CD4-positive, alpha-beta T cell treated with Interleukin-17A for 4 hours (primary cell): ENCODE measurements at regions not wholly inside any gene's neighbourhood (a gene's known extent, or its start where the extent isn't known, plus 50 kb on each side); places are given as distances from the start of the nearest gene placed in this dataset.
"Not testable (repeated sequence)": the region's sequence is repeated elsewhere in the genome, so short reads cannot be mapped to it uniquely, and the experiment has no call there.

Source experiments
- DNase-seq: peaks from one replicate; pipeline ENCODE4 v3.0.0-alpha.2; 2020; ENCODE audit warnings: mixed read lengths

DNA sequence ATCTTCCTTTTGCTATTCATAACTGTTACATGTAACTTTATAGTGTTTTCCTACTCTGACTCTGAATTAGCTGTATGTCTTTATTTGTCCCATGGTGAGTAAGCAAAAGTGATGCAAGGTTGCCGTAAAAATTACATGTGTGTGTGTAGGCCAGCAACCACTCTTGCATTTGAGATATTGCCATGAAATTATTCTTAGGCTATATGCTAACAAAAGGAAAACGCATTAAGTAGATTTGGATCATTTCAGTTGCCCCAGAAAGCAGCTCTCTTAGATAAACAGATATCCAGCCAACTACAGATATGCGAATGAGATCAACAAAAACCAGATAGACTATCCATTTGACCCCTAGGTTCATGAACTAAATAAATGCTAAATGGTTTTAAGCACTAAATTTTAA lies 73.6 kb downstream of the CYLC2 start:
- no peak for DNase-seq

DNA sequence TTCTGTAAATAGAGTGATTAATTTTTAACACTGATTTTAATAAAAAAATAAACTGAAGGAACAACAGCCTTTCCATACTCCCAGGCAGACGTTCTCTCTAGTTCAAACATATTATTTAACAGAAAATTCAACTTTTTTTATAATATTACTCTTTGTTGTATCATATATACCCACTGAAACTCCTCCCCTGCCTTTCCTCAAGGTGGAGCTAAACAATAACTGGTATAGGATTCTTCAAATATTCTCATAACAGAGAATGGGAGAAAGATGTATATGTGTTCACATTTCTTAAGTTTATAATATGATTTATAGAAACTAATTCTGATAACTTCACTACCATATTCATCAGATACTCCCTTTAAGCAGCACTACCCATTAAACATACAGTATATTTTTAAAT lies 83.4 kb downstream of the CYLC2 start:
- DNase-seq, result no peak

DNA sequence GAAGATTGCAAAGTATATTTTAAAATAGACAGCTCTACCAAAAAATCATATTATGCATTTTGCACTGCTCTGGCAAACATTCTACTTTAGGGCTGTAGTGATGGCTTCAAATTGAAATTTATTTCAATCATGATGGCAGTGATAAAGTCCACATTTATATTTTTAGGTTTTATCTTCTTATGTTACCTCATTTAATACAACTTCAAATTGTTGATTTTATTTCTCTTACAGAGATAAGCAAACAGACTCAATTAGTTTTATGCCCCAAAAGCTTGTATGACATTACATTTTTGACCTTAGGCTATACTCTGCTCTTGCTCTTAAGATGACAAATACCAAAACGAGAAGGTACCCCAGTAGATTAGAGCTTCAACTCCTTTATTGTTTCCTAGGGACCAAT lies 87.4 kb downstream of the CYLC2 start:
- DNase-seq, result no peak

DNA sequence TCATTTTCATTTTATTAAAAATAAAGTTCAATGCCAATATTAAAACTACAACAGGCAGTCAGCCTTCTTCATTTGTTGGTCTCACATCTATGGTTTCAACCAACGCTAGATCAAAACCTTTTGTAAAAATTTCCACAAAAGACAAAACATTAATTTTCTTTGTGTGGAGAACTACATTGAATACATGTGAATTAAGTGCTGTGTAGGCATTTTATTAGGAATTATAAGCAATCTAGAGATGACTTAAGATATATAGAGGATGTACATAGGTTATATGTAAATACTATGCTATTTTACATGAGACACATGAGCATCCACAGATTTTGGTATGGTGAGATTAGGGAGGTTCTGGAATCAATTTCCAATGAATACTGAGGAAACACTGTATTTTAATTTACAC lies 94.2 kb downstream of the CYLC2 start:
- no peak for DNase-seq

DNA sequence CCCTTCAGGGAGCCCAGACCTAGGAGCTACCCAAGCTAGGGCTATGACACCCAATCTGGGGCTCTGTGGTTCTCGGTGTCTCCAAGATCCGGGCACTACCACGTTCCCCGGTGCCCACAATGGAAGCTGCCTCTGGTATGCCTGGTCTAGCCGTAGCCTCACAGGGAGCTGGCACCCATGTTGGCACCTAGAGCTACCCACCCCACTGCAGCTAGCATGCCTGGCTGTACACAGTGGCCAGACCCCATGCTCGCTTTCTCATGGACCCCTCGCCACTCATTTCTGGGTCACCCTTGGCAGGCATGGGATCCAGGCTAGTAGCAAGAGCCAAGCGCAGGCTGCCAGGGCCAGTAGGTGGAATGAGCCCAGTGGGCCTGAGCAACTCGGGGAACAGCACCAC lies 109.0 kb downstream of the CYLC2 start:
- no peak for DNase-seq

DNA sequence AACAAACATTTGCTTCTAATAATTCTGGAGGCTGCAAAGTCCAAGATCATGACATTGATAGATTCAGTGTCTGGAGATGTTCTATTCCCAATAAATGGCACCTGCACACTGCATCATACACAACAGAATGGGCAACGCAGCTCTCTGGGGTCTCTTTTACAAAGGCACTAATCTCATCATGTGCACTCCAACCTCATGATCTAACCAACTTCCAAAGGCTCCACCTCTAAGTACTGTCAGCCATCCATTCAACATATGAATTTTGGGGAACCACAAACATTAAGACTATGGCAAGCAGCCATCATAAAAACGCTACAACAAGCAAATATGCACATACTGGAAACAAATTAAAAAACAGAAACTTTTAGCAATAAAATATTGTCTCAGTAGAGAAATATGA lies 121.1 kb downstream of the CYLC2 start:
- no peak for DNase-seq

DNA sequence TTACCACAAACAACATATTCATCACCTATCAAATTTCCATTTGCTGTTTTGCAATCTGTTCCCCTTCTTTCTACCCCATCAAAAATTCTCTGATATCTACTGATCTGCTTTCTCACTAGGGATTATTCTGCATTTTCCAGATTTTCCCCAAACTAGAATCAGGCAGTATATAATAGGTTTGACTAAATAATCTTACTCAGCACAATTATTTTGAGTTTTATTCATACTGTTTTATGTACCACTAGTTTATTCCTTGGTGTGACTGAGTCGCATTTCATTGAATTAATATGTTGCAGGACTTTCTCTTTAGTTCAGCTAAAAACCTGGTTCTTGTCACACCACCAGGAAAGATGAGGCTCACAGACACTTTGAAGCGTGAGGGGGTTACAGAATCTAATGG lies 131.4 kb downstream of the CYLC2 start:
- DNase-seq, result no peak

DNA sequence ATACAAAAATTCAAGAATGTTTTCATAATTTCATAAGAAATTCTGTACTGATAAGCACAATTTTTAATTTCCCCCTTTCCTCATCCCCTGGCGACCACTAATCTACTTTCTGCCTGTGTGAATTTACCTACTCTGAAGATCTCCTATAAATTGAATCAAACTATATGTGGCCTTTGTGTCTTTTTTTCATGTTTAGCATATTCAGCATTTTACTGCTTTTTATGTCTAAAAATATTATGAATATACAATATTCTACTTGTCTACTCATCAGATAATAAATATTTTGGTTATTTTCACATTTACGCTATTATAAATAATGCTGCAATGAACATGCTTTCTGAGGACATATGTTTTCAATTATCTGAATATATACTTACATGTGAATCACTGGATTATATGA lies 144.8 kb downstream of the CYLC2 start:
- DNase-seq, result no peak

DNA sequence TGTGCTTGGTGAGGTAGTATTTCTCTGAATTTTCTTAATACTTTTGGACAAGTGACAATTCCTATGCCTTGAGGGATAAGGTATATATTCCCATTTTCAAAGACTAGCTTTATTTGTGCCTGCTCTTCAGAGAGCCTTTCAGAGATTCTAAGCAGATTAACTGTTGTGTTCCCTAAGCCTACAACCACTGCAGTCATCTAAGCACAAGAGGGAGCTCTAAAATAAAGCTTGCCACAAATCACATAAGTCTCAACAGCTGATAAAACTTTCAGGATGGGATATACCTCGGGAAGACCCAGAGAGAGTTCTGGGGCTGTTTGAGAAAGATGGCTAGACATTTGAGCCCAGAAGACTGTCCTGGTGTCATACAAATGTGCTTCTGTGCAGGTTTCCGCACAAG lies 157.3 kb downstream of the CYLC2 start:
- DNase-seq, result no peak

DNA sequence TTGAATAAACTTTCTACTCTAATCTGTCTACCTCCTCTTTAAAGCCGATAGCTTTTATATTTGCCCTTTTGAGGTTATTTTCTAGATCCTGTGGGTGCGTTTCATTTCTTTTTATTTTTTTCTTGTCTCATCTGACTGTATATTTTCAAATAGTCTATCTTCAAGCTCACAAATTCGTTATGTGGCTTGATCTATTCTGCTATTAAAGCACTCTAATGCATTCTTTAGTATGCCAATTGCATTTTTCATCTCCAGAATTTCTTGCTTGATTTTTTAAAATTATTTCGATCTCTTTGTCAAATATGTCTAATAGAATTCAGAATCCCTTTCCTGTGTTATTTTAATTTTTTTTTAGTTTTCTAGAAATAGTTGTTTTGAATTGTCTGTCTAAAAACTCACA lies 172.4 kb downstream of the CYLC2 start:
- no peak for DNase-seq

DNA sequence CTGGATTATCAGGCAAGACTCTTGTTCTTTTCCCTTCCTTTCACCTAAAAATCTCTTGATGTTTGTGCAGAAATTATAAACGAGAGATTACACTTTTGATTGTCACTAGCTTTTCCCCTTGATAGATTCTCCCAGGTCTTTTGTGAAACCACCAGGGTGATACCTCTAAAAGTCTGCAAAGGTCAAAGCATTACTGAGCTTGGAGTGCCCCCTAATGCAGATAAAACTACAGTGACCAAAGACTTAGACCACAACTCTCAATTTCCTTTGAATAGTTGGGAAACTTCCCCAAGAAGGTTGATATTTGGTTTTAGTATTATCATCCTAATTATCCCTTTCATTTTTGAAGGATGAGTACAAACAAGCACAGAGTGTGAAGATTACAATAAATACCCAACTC lies 173.1 kb downstream of the CYLC2 start:
- DNase-seq, result no peak

DNA sequence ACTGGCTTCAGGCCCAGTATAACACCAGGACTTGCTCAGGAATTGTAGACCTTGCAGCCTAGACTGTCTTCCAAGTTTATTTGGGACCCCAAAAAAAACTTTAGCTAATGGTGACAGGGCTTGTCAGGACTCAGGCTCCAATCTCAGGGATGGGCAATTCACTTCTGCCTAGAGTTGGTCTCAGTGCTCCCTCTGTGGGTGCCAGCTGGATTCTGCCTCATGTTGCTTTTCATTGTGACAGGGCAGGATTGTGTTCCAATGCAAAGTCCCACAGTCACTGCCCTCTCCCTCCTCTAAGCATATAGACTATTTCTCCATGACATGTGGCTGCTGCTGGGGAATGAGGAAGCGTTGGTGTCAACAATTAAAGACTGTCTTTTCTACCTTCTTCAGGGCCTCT lies 174.7 kb downstream of the CYLC2 start:
- DNase-seq, result no peak

DNA sequence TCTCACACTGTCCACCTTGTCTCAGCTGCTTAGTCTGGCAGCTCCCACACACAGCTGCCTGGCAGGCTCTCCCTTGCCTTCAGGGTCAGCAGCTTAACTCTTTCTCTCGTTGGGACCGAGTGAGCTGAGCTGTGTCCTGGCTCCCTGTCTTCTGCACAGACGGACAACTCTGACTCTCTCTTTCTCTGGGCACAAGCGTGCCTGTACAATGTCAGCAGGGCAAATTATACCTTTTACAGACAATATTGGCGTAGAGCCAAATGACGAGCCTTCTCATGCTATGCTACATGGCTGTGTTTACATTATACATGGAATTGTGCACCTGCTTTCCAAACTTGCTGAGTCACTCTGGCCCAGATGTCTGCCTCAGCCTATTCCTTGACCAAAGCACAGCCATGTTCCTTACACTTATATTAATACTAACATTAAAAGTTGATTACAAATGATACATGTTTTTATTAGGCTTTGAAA lies 188.6 kb downstream of the CYLC2 start:
- no peak for DNase-seq

DNA sequence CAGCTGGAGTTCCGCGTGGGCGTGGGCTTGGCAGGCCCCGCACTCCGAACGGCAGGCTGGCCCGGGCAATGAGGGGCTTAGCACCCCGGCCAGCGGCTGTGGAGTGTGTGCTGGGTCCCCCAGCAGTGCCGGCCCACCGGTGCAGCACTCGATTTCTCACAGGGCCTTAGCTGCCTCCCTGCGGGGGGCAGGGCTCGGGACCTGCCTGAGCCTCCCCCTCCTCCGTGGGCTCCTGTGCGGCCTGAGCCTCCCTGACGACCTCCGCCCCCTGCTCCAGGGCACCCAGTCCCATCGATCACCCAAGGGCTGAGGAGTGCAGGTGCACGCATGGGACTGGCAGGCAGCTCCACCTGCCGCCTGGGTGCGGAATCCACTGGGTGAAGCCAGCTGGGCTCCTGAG lies 191.8 kb downstream of the CYLC2 start:
- DNase-seq, result no peak

DNA sequence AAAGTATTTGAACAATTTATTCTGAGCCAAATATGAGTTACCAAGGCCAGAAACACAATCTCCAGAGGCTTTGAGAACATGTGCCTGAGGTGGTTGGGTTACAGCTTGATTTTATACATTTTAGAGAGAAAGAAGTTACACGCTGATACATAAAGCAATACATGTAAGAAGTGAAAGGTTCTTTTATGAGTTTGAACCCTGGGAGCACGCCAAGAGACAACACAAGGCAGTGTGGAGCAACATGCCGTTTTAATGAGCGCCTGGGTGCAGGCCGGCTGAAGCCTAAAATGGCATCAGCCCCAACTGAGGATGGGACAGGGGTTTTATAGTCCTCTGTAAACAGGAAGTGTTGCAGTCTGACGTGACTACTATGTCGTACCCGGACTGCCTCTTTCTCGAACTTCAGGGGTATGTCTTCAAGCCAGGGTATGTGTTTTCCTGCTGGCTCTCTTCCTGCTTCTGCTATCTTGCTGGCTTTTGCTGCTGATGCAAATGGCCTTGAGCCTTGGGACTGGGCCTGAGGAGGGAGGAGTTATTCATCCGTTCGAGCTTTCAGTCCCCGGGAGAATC lies 193.7 kb downstream of the CYLC2 start:
- DNase-seq, result no peak

DNA sequence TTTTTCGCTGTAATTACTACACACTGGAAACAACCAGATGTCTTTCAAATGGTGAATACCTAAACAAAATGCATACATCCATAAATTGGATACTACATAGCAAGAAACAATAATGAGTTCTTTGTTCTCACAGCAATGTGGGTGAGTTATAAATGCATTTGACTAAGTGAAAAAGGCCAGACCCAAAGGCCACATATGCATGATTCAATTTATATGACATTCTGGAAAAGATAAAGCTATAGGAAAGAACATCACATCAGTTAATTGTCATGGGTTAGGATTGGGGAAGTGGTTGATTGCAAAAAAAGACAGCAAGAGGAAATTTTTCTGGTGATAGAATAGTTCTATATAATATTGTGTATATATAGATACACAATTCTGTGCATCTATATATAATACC lies 198.9 kb downstream of the CYLC2 start:
- DNase-seq, result no peak

DNA sequence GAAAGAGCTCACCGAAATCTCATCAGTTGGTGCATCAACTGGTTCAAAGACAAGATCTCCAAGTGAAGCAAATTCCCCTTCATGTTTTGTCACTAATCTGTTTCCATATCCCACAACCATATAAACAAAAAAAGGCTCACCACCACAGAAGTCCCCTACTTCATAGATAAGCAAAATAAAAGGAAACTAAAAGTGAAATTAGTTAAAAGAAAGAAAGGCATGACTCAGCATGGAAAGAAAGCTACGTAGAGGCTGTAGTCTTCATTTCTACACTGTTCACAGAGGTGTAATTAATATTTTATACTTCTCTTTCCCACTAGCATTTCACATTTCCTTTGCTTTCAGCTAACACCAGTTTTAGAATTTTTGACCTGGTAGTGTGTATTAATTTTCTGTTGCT lies 208.0 kb downstream of the CYLC2 start:
- DNase-seq, result no peak

DNA sequence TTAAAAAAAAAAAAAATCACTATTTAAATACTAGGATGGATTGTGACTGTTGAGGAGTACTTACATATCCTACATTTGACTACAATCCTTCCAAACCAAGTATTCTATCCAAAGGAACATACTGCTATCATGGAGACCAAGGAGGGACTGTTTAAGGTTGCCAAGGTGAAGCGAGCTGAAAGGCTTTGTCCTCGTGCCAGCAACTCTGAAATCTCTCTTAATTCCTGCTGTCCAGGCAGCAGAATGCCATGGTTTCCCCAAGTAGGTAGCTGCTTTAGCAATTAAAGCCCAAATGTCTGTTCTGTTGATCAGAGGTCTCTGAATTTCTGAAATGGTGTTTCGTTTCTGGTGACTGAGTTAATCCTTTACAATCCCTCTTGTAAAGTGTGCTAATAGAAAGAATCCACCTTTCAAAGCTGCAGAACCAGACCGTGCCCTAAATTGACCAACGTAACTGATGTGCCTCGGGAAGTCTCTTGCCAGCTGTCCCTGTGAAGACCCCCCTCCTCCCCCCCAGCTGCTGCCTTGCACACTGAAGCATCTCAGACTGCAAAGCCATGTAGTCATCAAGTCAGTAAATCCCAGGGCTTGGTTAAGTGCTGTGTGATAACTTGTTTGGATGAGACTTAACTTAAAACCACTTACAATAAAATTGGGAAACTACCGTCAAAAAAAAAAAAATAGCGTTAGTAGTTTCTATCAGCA lies 210.9 kb downstream of the CYLC2 start:
- not testable (repeated sequence) for DNase-seq

DNA sequence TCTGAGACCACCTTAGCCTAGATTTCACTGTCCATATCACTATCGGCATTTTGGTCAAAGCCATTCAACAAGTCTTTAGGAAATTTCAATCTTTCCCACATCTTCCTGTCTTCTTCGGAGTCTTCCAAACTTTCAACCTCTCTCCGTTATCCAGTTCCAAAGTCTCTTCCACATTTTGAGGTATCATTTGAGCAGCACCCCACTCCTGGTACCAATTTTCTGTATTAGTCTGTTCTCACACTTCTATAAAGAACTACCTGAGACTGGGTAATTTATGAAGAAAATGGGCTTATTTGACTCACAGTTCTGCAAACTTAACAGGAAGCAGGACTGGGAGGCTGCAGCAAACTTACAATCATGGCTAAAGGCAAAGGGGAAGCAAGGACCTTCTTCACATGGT lies 215.5 kb downstream of the CYLC2 start:
- DNase-seq, result no peak

DNA sequence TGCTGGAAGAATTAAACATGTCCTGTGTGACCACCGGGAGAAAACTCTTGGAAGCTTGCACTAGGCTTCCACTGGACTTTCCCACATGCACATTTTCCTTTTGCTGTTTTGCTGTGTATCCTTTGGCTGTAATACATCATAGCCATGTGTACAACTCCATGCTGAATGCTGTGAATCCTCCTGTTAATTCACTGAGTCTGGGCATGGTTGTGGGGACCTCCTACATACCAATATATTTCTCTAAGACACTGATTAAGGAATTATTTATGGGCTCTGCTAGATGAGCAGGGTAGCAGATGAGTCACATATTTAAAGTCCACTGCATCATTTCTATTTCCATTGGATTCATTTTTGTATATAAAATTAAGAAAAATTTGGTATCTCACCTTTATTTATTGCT lies 220.1 kb downstream of the CYLC2 start:
- no peak for DNase-seq

DNA sequence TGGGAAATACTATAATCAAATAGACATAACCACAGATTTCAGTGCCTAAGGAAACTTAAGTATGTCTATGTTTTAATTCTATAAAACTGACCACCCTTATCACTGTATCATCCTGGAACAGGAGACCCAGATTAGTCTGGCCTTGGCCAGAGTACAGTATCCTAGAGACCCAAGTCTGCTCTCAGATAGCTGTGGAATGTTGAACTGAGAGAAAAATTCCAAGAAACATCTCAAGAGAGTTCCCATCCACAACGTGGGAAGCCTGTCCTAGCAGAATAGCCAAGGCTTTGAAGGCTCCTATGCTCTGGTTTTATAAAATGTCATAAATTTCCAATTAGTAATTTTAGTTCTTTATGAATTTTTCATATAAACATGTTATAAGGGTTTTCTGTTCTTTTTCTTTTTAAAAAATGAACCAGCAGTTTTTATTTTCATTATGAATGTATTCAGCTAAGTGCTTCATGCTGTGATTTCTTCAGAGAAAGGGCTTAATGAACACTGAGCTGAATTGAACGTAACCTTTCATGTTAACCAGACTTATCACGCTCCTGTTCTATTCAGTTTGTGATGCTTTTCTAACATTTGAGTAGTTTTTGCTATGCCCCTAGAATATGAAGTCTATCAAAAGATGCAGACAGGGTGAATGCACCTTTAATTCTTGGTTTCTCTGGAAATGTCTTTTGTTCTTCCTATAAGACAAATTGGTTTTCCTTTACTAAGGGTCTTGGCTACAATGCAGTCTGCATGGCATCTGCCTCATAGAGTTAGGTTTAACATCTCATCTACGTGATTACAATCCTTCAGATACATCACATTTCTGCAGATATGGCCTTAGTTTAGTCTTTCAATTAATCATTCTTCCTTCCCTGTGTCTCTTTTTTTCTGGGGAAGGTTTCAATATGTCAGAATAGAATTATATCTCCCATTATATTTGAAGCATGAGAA lies 230.8 kb downstream of the CYLC2 start:
- DNase-seq, result no peak

DNA sequence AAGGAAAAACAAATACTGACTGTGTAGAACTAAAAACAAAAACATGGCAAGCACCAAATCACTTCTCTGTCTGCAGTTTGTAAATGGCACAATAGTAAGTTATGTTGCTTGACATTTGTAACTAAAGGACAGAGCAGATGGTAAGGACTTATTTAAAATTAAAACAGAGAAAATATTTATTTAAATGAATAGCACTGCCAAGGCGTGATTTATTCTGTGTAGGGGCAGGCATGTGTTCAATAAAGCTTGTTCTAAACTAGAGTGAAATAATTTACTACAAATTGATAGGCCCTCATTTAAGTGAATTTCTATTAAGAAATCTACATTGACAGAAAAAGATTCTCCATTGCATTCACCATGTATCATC lies 231.5 kb downstream of the CYLC2 start:
- no peak for DNase-seq

DNA sequence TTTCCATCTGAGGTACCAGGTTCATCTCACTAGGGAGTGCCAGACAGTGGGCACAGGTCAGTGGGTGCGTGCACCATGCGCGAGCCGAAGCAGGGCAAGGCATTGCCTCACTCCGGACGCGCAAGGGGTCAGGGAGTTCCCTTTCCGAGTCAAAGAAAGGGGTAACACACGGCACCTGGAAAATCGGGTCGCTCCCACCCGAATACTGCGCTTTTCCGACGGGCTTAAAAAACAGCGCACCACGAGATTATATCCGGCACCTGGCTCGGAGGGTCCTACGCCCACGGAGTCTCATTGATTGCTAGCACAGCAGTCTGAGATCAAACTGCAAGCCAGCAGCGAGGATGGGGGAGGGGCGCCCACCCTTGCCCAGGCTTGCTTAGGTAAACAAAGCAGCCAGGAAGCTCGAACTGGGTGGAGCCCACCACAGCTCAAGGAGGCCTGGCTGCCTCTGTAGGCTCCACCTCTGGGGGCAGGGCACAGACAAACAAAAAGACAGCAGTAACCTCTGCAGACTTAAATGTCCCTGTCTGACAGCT lies 242.5 kb downstream of the CYLC2 start:
- DNase-seq, result not testable (repeated sequence)

DNA sequence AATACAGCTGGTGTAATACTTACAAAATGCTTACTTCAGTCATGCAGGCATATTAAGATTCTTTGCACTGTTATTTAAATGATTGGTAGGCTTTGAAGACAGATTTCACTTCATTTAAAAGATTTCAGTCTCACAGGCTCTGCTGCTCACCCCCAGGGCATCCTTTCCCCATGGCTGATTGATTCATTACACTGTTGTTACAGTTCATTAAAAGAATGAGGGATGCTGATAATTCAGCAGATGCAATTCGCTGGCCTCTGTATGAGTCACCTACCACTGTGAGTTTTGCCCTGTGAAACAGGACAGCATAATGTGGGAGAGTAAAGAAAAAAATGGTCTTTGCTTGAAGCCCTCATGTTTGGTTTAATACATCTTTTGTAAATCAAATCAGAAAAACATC lies 246.9 kb downstream of the CYLC2 start:
- DNase-seq, result no peak
